Endodermal cell (in vitro differentiated cells): ENCODE measurements at regions not wholly inside any gene's neighbourhood (a gene's known extent, or its start where the extent isn't known, plus 50 kb on each side); places are given as distances from the start of the nearest gene placed in this dataset.

Experiments used
- DNase-seq: peaks from one replicate; pipeline ENCODE4 v3.0.0-alpha.2; 2017
- H3K27ac ChIP-seq: 2 replicates; pipeline ENCODE4 v1.5.1; 2013; ENCODE audit warnings: mild to moderate bottlenecking, low read depth, low read length, moderate library complexity
- H3K27me3 ChIP-seq: 2 replicates; pipeline ENCODE4 v1.6.1; 2013; ENCODE audit warnings: mild to moderate bottlenecking, low read length, moderate library complexity; ENCODE audit not compliant: insufficient read depth, control insufficient read depth, poor library complexity, severe bottlenecking
- H3K36me3 ChIP-seq: 2 replicates; pipeline ENCODE4 v1.7.0; 2013; ENCODE audit warnings: mild to moderate bottlenecking, low read length, moderate library complexity; ENCODE audit not compliant: control insufficient read depth, insufficient read depth
- H3K4me1 ChIP-seq: one replicate; pipeline ENCODE4 v1.7.0; 2013; ENCODE audit warnings: low read length; ENCODE audit not compliant: control insufficient read depth, insufficient read depth
- H3K4me3 ChIP-seq: 2 replicates; pipeline ENCODE4 v1.5.1; 2013; ENCODE audit warnings: mild to moderate bottlenecking, low read length, moderate library complexity
- H3K9ac ChIP-seq: 2 replicates; pipeline ENCODE4 v1.6.1; 2013; ENCODE audit warnings: mild to moderate bottlenecking, low read length, moderate library complexity; ENCODE audit not compliant: poor library complexity, severe bottlenecking; ENCODE audit errors: extremely low read depth
- H3K9me3 ChIP-seq: 2 replicates; pipeline ENCODE4 v1.6.1; 2013; ENCODE audit warnings: mild to moderate bottlenecking, low read length, moderate library complexity; ENCODE audit not compliant: control insufficient read depth
- H3K27ac Mint-ChIP-seq: 2 replicates; pipeline ENCODE4 v1.8.0; 2020; ENCODE audit warnings: mixed read lengths
- H3K27me3 Mint-ChIP-seq: 2 replicates; pipeline ENCODE4 v1.8.0; 2021; ENCODE audit warnings: mild to moderate bottlenecking, mixed read lengths; ENCODE audit not compliant: insufficient read depth
- H3K36me3 Mint-ChIP-seq: 2 replicates; pipeline ENCODE4 v1.8.0; 2020; ENCODE audit warnings: low read depth, mixed read lengths
- H3K4me1 Mint-ChIP-seq: 2 replicates; pipeline ENCODE4 v1.8.0; 2020; ENCODE audit warnings: mixed read lengths
- H3K4me3 Mint-ChIP-seq: 2 replicates; pipeline ENCODE4 v1.8.0; 2020; ENCODE audit warnings: mild to moderate bottlenecking, moderate library complexity, mixed read lengths
- H3K9me3 Mint-ChIP-seq: 2 replicates; pipeline ENCODE4 v1.8.0; 2020; ENCODE audit warnings: mild to moderate bottlenecking, mixed read lengths
- CTCF ChIP-seq: fragments of 200-600 bp; sonication (generic); conservative IDR thresholded peaks from 2 replicates; pipeline ENCODE4 v1.5.0; 2021; ENCODE audit warnings: antibody characterized with exemption, mild to moderate bottlenecking
- WGBS, 2 experiments: methylation state at CpG; one replicate each; pipeline versions ENCODE4 v1.1.5 to v1.1.7; 2013; ENCODE audit warnings: missing lambda C conversion rate in 2 of 2, mixed read lengths in 1 of 2; ENCODE audit not compliant: insufficient coverage in 1 of 2, insufficient read length in 1 of 2; 5-methylcytosine and 5-hydroxymethylcytosine counted together

GRCh38 chr6:155883334-155883731 lies 427.7 kb upstream of the NOX3 start:
- no peaks in the 10 kb centered on the region for H3K36me3 Mint-ChIP-seq
- Histone ChIP-seq H3K4me1 (no peaks in the 10 kb centered on the region), H3K27ac (no peak overlapping the region), H3K4me3 (no peak overlapping the region), H3K9ac (no peak overlapping the region), H3K27me3 (no peaks in the 10 kb centered on the region), H3K9me3 (no peaks in the 10 kb centered on the region), H3K36me3 (no peaks in the 10 kb centered on the region)
- no peak for TF ChIP-seq CTCF
- no peaks in the 10 kb centered on the region for H3K9me3 Mint-ChIP-seq
- H3K4me3 Mint-ChIP-seq = no peak overlapping the region
- H3K4me1 Mint-ChIP-seq = peaks cover 22% of the 10 kb centered on the region
- no peak overlapping the region for H3K27ac Mint-ChIP-seq
- DNase-seq = no peak
- H3K27me3 Mint-ChIP-seq = no peaks in the 10 kb centered on the region

- H3K9me3 Mint-ChIP-seq = peaks cover 2% of the 10 kb centered on the region
- H3K27me3 Mint-ChIP-seq = no peaks in the 10 kb centered on the region
- no peaks in the 10 kb centered on the region for H3K36me3 Mint-ChIP-seq
- H3K4me3 Mint-ChIP-seq = no peak overlapping the region
- no peak overlapping the region for H3K9ac ChIP-seq
- H3K4me1 Mint-ChIP-seq = peaks cover 16% of the 10 kb centered on the region
- no peaks in the 10 kb centered on the region for H3K9me3 ChIP-seq
- H3K27me3 ChIP-seq = no peaks in the 10 kb centered on the region
- H3K27ac Mint-ChIP-seq = no peak overlapping the region
- 90 to 92% methylated on average over 3 to 4 of the region's 4 CpGs for WGBS, 2 experiments
- no peak overlapping the region for H3K4me3 ChIP-seq
- no peaks in the 10 kb centered on the region for H3K4me1 ChIP-seq
- H3K27ac ChIP-seq = no peak overlapping the region
- no peaks in the 10 kb centered on the region for H3K36me3 ChIP-seq
- DNase-seq = no peak
- no peak for TF ChIP-seq CTCF
These were observed 427.1 kb upstream of the NOX3 start for GRCh38 chr6:155882527-155883333.

GRCh38 chr6:155881826-155882526 lies 426.3 kb upstream of the NOX3 start:
- no peaks in the 10 kb centered on the region for H3K27me3 ChIP-seq

More at GRCh38 chr6:155881826-155882526, 426.3 kb upstream of the NOX3 start:
- Histone ChIP-seq H3K9ac (no peak overlapping the region), H3K4me3 (no peak overlapping the region), H3K27ac (no peak overlapping the region), H3K4me1 (no peaks in the 10 kb centered on the region), H3K36me3 (no peaks in the 10 kb centered on the region), H3K9me3 (no peaks in the 10 kb centered on the region)
- peaks cover 2% of the 10 kb centered on the region for H3K9me3 Mint-ChIP-seq
- no peaks in the 10 kb centered on the region for H3K36me3 Mint-ChIP-seq
- H3K27ac Mint-ChIP-seq = no peak overlapping the region
- no peak overlapping the region for H3K4me3 Mint-ChIP-seq
- WGBS, 2 experiments = 93 to 97% methylated on average over 5 of the region's 5 CpGs
- DNase-seq = no peak
- TF ChIP-seq CTCF = no peak
- H3K4me1 Mint-ChIP-seq = peaks cover 12% of the 10 kb centered on the region
- H3K27me3 Mint-ChIP-seq = no peaks in the 10 kb centered on the region
